LNCAP (cell line): ENCODE measurements at regions not wholly inside any gene's neighbourhood (a gene's known extent, or its start where the extent isn't known, plus 50 kb on each side); places are given as distances from the start of the nearest gene placed in this dataset.

Source experiments
- CTCF ChIP-seq: fragments of 450-650 bp; IDR thresholded peaks from 2 replicates; pipeline ENCODE4 v1.5.1; 2017; ENCODE audit warnings: mild to moderate bottlenecking

- TF ChIP-seq CTCF = no peak
Measured at GRCh38 chr3:26081166-26081565, 291.3 kb downstream of the OXSM start.

GRCh38 chr3:26081806-26082205 is 291.9 kb downstream of the OXSM start:
- TF ChIP-seq CTCF = no peak

- no peak for TF ChIP-seq CTCF
Measured at GRCh38 chr3:26082911-26083310, 293.0 kb downstream of the OXSM start.

- no peak for TF ChIP-seq CTCF
Measured at GRCh38 chr3:26084629-26085028, 294.7 kb downstream of the OXSM start.

GRCh38 chr3:26087751-26088150 is 297.9 kb downstream of the OXSM start:
- no peak for TF ChIP-seq CTCF

- no peak for TF ChIP-seq CTCF
Measured at GRCh38 chr3:26089249-26089648, 299.4 kb downstream of the OXSM start.

- no peak for TF ChIP-seq CTCF
Measured at GRCh38 chr3:26090589-26090988, 300.7 kb downstream of the OXSM start.

GRCh38 chr3:26091096-26091495 is 301.2 kb downstream of the OXSM start:
- TF ChIP-seq CTCF = no peak
